ENCODE measurements at regions not wholly inside any gene's neighbourhood (a gene's known extent, or its start where the extent isn't known, plus 50 kb on each side); places are given as distances from the start of the nearest gene placed in this dataset.

- TF ChIP-seq EHMT2 (IDR thresholded peaks at IDR 0.05) (no peak), NONO (IDR thresholded peaks at IDR 0.05; ENCODE audit: low read depth in 2 of 2, low read length in 1 of 2) (no peak), ILK (tag; IDR thresholded peaks at IDR 0.05; ENCODE audit: borderline replicate concordance, low read depth) (no peak), HSF4 (CRISPR knock-in tag; IDR thresholded peaks at IDR 0.05; ENCODE audit: borderline replicate concordance) (no peak), ZNF311 (CRISPR knock-in tag; IDR thresholded peaks at IDR 0.05) (no peak)
- TF ChIP-seq, protein P1, sequence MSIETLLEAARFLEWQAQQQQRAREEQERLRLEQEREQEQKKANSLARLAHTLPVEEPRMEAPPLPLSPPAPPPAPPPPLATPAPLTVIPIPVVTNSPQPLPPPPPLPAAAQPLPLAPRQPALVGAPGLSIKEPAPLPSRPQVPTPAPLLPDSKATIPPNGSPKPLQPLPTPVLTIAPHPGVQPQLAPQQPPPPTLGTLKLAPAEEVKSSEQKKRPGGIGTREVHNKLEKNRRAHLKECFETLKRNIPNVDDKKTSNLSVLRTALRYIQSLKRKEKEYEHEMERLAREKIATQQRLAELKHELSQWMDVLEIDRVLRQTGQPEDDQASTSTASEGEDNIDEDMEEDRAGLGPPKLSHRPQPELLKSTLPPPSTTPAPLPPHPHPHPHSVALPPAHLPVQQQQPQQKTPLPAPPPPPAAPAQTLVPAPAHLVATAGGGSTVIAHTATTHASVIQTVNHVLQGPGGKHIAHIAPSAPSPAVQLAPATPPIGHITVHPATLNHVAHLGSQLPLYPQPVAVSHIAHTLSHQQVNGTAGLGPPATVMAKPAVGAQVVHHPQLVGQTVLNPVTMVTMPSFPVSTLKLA (conservative IDR thresholded peaks at IDR 0.05): no peak
- TF ChIP-seq, protein P2, sequence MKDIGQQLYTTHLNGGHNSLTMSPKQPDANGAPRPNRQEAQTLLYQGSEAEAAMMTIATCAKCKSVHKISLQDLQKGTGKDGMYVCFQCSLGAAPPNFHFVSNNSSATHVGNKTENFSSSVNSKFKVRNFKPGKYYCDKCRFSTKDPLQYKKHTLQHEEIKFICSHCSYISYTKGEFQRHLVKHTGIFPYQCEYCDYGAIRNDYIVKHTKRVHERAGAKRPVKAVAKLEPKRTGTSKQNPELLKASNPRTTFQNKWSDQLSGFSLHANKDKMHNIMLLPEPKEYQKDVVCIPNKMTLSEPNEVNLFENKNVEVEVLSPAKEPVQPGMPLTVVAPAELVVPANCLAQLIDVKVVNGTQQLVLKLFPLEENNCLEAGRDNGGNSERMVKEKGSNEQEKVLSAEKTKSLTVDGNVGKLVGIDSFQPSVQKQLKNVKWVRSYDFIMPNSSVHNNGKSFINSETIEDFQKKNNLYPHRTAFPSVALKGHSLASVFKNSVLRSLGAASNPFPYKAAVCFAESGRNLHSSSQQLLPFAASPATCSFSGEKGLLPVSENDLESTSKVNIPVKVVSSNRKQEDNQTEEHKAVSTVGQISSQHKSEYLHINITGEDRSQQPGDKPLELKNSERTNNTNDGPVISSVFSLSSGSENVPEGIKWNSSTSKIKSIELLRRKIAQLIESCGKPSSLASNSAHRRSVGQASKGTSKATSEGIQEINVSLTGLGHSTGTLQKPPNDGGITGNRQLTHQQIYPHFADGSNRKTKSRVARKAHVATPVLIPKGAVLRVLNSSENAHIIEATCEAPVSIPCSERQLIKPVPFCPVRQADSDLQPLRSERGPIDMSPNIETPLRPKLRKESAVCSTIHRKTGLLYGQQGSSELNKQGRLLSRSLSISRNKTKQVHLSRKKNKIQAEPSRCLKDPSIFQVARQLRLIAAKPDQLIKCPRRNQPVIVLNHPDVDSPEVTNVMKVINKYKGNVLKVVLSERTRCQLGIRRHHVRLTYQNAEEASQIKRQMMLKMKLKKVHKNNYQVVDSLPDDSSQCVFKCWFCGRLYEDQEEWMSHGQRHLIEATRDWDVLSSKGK (CRISPR knock-in tag; IDR thresholded peaks at IDR 0.05): no peak
- TF ChIP-seq, protein P3, sequence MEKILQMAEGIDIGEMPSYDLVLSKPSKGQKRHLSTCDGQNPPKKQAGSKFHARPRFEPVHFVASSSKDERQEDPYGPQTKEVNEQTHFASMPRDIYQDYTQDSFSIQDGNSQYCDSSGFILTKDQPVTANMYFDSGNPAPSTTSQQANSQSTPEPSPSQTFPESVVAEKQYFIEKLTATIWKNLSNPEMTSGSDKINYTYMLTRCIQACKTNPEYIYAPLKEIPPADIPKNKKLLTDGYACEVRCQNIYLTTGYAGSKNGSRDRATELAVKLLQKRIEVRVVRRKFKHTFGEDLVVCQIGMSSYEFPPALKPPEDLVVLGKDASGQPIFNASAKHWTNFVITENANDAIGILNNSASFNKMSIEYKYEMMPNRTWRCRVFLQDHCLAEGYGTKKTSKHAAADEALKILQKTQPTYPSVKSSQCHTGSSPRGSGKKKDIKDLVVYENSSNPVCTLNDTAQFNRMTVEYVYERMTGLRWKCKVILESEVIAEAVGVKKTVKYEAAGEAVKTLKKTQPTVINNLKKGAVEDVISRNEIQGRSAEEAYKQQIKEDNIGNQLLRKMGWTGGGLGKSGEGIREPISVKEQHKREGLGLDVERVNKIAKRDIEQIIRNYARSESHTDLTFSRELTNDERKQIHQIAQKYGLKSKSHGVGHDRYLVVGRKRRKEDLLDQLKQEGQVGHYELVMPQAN (IDR thresholded peaks at IDR 0.05; ENCODE audit: borderline replicate concordance): no peak
- TF ChIP-seq, protein P4, sequence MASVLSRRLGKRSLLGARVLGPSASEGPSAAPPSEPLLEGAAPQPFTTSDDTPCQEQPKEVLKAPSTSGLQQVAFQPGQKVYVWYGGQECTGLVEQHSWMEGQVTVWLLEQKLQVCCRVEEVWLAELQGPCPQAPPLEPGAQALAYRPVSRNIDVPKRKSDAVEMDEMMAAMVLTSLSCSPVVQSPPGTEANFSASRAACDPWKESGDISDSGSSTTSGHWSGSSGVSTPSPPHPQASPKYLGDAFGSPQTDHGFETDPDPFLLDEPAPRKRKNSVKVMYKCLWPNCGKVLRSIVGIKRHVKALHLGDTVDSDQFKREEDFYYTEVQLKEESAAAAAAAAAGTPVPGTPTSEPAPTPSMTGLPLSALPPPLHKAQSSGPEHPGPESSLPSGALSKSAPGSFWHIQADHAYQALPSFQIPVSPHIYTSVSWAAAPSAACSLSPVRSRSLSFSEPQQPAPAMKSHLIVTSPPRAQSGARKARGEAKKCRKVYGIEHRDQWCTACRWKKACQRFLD (CRISPR knock-in tag; IDR thresholded peaks at IDR 0.05): no peak
- TF ChIP-seq, protein P5, sequence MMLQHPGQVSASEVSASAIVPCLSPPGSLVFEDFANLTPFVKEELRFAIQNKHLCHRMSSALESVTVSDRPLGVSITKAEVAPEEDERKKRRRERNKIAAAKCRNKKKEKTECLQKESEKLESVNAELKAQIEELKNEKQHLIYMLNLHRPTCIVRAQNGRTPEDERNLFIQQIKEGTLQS (IDR thresholded peaks at IDR 0.05): no peak
- TF ChIP-seq, protein P5 (CRISPR knock-in tag; conservative IDR thresholded peaks at IDR 0.05): no peak
Measured at GRCh38 chr7:85805656-85806055, 618.8 kb upstream of the SEMA3D start (continued).

Measured in K562 (cell line).